Stimulated activated CD4-positive, alpha-beta T cell treated with anti-CD3 and anti-CD28 coated beads, Interleukin-2, amount 100 ng/mL, for 48 hours (primary cell): ENCODE measurements at regions not wholly inside any gene's neighbourhood (a gene's known extent, or its start where the extent isn't known, plus 50 kb on each side); places are given as distances from the start of the nearest gene placed in this dataset.
"Not testable (repeated sequence)": the region's sequence is repeated elsewhere in the genome, so short reads cannot be mapped to it uniquely, and the experiment has no call there.

ENCODE experiments used
- DNase-seq, 2 donors: peaks; one replicate each; pipeline ENCODE4 v3.0.0-alpha.2; 2020

- DNase-seq: no peak
These were observed 168.2 kb upstream of the IGFBP3 start for GRCh38 chr7:46089281-46089680.

- DNase-seq: not testable (repeated sequence)
These were observed 167.4 kb upstream of the IGFBP3 start for GRCh38 chr7:46088486-46088885.

GRCh38 chr7:46080595-46081159 is 159.6 kb upstream of the IGFBP3 start:
- no peak for DNase-seq

- DNase-seq: no peak
These were observed 158.3 kb upstream of the IGFBP3 start for GRCh38 chr7:46079421-46079820.

- no peak for DNase-seq
These were observed 155.5 kb upstream of the IGFBP3 start for GRCh38 chr7:46076527-46076926.

GRCh38 chr7:46072722-46073121 is 151.7 kb upstream of the IGFBP3 start:
- no peak for DNase-seq

GRCh38 chr7:46071601-46072000 is 150.5 kb upstream of the IGFBP3 start:
- DNase-seq: no peak

GRCh38 chr7:46071076-46071475 is 150.0 kb upstream of the IGFBP3 start:
- no peak for DNase-seq

GRCh38 chr7:46068159-46068558 is 147.1 kb upstream of the IGFBP3 start:
- no peak for DNase-seq

- DNase-seq: no peak
These were observed 138.4 kb upstream of the IGFBP3 start for GRCh38 chr7:46059308-46060020.

GRCh38 chr7:46058086-46058823 is 137.2 kb upstream of the IGFBP3 start:
- DNase-seq: no peak

GRCh38 chr7:46054915-46055314 is 133.8 kb upstream of the IGFBP3 start:
- DNase-seq: no peak

GRCh38 chr7:46054272-46054671 is 133.2 kb upstream of the IGFBP3 start:
- DNase-seq: no peak

- DNase-seq: no peak
These were observed 126.5 kb upstream of the IGFBP3 start for GRCh38 chr7:46047581-46047980.

- not testable (repeated sequence) for DNase-seq
These were observed 122.3 kb upstream of the IGFBP3 start for GRCh38 chr7:46043338-46043737.

GRCh38 chr7:46039813-46040212 is 118.7 kb upstream of the IGFBP3 start:
- not testable (repeated sequence) for DNase-seq

GRCh38 chr7:46035166-46035565 is 114.1 kb upstream of the IGFBP3 start:
- DNase-seq: no peak

GRCh38 chr7:46034056-46034768 is 113.1 kb upstream of the IGFBP3 start:
- no peak for DNase-seq

- DNase-seq: no peak
These were observed 112.5 kb upstream of the IGFBP3 start for GRCh38 chr7:46033592-46033991.

GRCh38 chr7:46032942-46033341 is 111.9 kb upstream of the IGFBP3 start:
- DNase-seq: no peak

GRCh38 chr7:46032353-46032752 is 111.3 kb upstream of the IGFBP3 start:
- no peak for DNase-seq

- DNase-seq: no peak
These were observed 108.1 kb upstream of the IGFBP3 start for GRCh38 chr7:46029111-46029704.

- DNase-seq: no peak
These were observed 107.2 kb upstream of the IGFBP3 start for GRCh38 chr7:46028246-46028645.
